Ecto neural progenitor cell (in vitro differentiated cells): ENCODE measurements at regions not wholly inside any gene's neighbourhood (a gene's known extent, or its start where the extent isn't known, plus 50 kb on each side); places are given as distances from the start of the nearest gene placed in this dataset.
"Not testable (repeated sequence)": the region's sequence is repeated elsewhere in the genome, so short reads cannot be mapped to it uniquely, and the experiment has no call there.

ENCODE experiments used
- DNase-seq: peaks from one replicate; pipeline ENCODE4 v3.0.0-alpha.2; 2018; ENCODE audit warnings: low spot score

DNA sequence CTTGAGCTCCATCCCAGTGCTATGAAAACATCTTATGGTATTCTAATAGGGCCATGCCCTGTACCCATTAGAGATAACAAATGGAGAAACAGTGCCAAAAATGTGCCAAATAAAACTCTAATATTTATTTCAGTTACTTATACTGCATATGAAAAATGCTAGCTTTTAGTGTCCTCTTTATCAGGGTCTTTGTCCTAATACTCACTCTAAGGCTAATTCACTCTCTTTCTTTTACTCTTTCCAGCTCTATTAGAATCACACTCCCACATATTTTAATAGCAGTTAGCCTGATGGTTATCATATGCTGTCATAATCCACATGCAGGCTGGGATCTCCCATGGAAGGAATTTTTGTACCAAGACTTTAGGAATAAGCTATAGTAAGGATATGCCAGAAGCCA lies 408.4 kb downstream of the ETV1 start:
- no peak for DNase-seq

DNA sequence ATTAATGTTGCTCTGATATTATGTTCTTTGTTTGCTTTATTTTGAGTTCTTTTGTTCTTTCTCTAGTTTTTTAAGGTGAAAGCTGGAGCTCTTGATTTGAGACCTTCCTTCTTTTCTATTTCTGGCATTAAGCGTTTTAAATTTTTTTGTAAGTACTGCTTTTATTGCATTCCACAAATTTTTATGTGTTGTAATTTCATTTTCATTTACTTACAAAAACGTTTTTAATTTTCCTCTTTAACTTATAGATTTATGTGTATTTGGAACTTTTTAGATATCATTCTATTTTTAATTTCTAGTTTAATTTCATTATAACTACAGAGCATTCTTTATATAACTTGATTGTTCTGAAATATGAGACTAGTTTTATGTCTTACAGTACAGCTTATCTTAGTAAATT lies 395.6 kb downstream of the ETV1 start:
- DNase-seq = no peak

DNA sequence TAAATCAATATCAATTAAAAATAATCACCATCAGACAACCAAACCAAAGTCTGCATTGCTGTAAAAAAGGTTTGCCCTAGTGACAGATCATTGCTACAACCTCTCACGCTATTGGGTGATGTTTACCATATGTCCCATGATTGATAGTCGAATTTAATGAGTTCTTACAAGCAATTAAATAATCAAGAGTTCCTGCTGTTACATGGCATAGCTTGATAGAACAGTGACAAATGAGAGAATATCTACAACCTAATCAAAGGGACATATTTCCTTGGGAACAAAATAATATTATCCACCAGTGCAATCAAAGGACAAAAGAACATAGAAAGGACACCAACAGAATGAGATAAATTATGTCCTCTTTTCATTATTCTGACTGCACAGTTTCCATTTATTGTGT lies 387.4 kb downstream of the ETV1 start:
- no peak for DNase-seq

DNA sequence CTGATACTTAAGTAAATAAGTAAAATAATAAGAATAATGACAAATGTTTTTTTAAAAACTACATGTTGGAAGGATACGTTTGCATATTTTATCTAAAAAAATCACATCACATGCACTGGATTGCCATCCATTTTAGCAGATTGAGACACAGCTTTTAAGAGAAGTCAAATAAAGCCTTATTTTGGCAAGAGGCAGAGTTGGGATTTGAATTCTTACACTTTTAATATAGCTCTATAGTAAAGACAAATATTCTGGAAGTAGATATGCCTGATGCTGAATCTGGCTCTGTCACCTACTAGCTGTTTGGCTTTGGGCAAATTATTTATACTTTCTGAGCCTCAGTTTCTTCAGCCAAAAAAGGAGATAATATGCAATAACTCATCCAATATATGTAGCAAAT lies 386.4 kb downstream of the ETV1 start:
- DNase-seq = no peak

DNA sequence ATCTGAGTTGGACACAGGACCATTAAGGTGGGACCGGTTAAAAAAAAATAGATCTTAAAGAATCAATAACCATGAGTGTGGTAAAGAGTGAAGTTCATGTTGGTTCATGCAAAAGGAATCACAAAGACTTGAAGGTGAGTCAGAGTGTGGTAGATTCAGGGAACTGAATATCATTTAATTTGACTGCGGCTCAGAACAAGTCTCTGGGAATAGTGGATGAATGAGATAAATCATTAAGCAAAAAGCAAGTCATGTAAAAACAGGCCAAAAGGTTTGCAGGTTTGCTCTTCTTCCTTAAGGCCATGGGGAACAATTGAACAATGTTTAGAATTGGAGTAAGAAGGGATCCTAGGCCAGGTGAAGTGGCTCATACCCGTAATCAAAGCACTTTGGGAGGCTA lies 385.8 kb downstream of the ETV1 start:
- no peak for DNase-seq

DNA sequence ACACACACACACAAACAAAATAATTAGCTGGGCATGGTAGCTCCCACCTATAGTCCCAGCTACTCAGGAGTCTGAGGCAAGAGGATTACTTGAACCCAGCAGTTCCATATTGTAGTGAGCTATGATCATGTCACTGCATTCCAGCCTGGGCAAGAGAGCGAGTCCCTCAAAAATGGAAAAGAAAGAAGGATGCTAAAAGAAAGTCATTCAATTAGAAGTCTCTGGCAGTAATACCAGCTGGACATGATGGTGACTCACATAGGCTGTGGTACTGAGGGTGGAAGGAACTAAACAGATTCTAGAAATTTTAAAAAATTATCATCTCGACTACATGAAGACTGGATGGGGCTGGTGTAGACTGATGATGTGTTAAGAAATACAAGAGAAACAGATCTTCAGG lies 385.3 kb downstream of the ETV1 start:
- no peak for DNase-seq

DNA sequence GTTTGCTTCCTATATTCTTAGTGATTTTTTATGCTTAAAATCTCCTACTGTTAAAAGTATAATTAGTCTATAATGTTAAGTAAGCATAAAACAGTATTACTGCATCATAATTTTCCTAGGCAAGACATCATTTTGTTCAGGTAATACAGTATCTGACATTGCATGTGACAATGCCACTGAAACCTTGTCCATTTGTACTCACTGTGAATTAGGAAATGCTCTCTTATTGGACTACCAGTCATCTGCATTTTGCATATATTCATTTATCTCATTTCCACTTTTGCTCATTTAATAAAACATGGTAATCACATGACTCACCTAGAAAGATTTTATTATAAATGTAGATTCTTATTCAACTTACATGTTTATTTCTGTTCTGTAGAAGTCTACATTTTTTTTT lies 379.1 kb downstream of the ETV1 start:
- no peak for DNase-seq

DNA sequence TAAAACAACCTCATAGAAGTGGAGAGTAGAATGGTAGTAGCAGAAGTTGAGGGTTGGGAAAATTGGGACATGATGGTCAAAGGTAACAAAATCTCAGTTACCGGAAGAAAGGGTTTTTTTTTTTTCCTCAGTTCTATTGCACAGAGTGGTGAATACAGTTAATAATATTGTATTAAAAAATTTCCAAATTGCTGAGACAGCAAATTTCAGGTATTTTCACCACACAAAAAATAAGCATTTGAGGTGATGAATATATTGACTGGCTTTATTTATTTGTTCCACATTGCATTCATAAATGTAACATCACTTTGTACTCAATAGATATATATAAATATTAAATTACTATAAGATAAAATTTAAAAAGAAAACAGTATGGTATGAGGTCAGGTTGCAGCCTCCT lies 373.8 kb downstream of the ETV1 start:
- DNase-seq = no peak

DNA sequence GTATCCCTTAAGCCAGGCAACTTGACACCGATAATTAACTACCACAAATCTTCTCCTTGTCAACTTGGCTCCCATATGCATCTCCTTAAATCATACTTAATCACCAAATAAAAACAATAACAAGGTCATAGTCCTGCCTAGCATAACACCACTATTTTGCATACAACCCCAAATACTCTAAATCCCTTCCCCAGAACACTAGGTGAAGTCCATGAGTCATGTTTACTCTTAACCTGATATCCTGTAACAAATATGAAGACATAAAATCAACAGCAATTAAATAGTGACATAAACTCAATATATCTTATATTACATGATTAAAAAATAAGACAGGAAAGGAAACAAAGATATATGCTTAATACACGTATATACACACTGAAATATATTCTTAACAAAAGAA lies 362.0 kb downstream of the ETV1 start:
- DNase-seq = no peak

DNA sequence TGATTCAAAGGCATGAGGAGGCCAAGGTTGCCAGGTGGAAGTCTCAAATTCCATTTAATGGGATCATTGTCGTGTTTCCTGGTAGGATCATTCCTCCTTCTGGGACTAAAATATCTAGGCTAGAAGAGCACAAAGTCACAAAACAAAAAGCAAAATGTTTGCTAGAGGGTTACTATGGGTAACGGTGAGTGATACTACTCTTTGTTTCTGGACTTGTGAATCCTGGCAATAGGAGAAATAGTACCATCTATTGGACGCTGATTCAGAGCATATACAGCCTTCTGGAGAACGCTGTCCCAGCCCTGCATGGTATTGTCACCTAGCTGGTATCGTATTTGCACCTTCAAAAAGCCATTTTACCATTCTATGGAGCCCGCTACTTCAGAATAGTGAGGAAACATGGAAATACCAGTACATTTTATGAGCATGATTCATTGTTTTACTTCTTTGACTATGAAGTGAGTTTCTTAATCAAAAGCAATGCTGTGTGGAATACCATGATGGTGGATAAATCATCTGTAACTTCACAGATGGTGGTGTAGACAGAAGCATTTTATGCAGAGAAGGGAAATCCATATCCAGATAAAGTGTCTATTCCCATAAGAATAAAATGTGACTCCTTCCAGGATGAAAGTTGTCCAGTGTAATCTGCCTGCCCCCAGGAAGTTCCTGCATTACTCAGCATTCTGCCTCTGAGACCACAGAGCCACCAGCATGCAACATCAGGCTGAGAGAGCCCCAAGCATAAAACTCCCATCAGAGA lies 361.0 kb downstream of the ETV1 start:
- no peak for DNase-seq

DNA sequence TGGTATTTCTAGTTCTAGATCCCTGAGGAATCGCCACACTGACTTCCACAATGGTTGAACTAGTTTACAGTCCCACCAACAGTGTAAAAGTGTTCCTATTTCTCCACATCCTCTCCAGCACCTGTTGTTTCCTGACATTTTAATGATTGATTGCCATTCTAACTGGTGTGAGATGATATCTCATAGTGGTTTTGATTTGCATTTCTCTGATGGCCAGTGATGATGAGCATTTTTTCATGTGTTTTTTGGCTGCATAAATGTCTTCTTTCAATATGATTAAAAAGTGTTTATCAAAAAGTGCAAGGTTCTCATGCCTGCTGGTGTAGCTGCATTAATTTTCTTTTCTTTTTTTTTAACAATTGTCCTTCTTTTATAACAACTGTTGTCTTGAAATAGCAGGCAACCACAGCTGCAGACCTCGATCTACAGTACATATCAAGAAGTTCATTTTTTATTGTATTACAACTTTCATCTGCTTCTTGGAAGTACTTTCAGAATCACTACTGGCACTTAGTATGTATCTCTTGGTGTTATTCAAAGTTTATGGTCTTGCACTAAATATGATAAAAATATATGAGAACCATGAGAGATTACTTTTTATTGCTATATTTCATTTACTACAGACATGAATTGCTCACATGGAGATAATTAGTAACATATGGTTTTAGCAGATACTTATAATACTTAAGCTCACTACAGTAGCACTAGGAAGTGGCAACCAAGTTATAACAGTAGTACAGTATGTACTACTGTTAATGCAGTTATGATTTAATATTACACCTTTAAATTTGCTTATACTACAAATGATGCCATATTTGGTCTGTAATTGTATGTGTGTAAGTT lies 358.0 kb downstream of the ETV1 start:
- DNase-seq = not testable (repeated sequence)

DNA sequence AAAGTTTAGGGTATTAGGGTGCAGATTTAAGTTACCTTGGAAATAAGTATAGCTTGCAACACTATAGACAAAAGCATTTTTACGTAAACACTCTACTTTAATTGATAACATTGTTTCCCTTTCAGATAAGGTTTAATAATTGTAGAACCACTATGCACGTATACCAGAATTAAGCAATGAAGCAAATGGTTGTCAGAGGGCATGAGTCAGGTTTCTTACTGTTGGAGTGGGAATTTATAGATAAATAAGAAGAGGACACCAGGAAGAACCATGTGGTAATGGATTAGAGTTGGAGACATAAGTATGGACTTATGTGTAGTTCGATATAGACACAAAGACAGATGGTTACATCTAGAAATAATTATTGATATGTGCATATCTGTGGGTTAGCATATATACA lies 355.6 kb downstream of the ETV1 start:
- no peak for DNase-seq

DNA sequence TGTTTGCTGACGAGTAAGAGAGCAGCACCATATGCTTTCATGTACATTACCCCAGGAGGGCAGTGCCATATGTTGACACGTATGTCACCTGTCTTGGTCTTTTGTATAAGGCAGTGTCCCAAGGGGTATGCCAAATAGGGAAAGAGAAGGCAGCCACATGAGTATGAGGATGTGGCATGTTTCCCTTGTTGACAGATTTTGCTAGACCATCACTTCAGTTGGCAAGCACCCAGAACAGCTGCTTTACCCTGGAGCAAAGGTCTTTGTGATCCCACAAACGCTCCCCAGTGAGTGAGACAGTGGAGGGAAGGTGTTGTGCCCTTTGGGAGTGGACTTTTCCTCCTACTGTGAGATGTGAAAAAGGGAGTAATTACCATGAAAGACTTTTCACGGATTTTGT lies 350.1 kb downstream of the ETV1 start:
- no peak for DNase-seq

DNA sequence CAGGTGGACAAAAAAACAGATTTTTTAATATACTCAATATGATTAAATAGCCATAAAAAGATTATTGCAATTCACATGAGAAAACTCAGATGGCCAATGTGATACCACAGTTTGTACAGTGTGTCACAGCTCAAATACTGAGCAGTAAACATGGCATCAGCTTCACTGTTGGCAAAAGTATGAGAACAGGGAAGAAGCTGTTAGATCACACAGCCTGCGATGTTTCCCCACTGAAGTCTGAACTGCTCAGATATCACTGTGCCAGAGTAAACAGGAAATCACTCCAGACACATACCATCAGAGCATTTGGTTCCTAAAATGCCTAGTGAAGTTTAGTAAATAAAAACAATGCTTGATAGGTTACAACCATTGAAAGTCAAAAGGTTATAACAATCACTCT lies 347.8 kb downstream of the ETV1 start:
- no peak for DNase-seq

DNA sequence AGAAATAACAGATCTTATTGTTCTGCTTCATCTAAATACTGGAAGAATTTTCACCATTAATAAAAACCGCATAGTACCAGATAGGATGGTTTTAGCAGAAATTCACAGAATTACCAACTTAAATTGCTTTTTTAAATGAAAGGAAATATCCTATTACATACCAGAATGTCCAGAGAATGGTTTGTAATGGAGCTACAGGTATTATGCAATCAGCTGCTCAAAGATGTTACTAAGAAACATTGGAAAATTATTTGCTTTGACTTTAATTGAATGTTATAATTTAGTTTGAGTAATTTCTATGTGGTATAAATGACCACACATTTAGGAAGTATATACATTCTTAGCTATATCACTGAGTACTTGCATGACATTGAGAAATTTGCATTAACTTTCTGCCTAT lies 338.3 kb downstream of the ETV1 start:
- DNase-seq = no peak

DNA sequence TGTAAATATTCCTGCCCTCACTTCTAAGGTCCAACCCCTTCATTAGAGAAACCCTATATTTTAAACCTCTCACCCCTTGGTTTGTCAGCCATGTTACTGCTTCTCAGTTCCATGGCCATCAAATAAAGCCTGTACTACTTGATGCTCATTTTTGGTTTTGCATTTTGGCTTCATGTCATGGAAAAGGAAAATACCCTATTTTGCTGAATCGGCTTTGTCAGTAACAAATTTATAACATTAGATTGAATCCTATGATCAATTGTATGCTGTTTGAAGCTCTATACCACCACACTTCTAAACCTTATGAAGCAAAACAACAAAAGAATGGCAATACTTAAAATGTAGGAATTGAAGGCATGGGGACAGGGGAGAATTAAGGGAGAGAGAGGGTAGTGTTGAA lies 333.1 kb downstream of the ETV1 start:
- DNase-seq = no peak

DNA sequence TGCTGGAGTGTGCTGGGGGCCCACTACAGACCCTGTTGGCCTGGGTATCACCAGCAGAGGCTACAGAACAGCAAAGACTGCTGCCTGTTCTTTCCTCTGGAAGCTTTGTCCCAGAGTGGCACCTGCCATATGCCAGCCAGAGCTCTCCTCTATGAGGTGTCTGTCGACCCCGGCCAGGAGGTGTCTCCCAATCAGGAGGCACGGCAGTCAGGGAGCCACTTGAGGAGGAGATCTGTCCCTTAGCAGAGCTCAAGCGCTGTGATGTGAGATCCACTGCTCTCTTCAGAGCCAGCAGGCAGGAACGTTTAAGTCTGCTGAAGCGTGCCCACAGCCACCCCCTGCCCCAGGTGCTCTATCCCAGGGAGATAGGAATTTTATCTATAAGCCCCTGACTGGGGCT lies 316.2 kb downstream of the ETV1 start:
- DNase-seq = no peak

DNA sequence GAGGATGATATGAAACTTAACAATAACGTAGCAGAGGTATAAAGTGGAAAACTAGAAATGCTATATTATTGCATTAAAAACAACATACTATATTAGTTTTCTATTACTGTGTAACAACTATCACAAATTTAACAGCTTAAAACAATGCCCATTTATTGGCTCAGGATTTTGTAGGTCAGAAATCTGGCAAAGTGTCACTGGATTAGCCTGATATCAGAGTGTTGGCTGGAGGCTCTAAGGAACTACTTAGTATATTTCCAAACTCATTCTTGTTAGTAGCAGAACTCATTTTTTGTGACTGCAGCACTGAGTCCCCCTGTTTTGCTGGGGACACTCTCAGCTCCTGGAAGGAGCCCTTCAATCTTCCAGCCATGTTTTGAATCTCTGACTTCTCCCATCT lies 306.8 kb downstream of the ETV1 start:
- DNase-seq = no peak

DNA sequence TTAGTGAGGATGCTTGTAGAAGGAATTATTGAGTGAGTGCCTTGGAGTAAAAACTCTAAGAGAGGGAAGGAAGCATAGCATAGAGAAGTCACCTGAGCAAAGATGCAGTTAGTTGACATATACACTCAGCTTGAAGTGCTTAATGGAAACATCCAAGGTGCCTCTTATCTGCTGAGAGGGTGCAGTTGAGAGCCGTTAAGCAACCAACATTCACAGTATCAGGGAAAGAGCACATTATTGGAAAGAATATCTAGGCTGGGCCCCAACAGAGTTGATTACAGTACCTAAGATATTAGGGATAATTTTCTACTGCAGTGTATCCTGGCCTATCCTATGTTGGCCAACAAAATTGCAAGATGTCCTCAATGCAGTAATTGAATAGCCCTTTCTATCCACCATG lies 302.0 kb downstream of the ETV1 start:
- no peak for DNase-seq

DNA sequence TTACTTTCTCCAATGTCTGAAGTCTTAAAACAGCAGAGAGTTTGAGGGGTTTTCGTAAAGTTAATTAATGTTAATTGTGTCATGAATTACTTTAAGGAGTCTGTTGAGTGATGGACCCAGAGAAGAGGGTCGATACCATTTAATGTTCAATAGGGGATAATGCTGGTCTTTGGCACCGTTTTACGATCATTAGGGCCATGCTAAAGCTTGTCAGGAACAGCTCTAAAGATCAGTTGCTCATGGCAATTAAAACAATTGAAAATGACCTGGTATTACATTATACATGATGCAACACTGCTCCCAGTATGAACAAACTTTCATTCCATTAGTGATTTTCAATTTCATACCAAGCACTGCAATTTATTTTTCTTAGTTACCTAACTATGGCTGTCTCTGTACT lies 296.9 kb downstream of the ETV1 start:
- no peak for DNase-seq

DNA sequence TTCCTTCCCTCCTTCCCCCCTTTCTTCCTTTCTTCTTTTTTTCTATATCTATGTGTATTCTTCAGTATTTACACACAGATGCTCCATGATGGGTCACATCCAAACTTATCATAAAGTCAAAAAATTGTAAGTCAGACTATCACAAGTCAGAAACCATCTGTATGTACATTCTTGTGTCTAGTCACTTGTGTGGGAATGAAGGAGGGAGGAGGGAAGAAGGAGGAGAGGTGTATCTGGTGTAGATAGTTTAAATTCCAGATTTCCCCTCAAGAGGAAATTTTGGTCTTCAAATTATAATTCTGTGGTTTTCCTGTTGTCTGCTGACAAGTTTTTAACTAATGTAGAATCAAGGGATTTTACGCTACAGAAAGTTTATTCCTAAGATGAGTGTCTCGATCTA lies 287.2 kb downstream of the ETV1 start:
- no peak for DNase-seq

DNA sequence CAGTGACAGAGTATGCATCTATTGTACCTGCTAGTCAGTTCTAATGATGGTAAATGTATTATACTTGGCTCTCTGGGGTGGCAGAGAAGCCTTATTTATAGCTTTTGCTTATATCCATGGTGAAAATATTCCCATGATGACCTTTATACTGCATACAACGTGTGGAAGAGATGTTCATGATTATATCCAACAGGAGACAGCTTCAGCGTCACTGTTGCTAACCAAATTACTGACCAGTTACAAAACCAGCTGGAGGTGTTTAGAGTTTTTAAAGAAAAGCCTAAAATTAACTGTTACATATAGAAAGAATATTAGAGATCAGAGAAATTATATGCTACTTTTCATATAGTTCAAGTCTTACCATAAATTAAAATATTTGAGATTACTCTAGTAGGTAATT lies 280.8 kb downstream of the ETV1 start:
- no peak for DNase-seq

DNA sequence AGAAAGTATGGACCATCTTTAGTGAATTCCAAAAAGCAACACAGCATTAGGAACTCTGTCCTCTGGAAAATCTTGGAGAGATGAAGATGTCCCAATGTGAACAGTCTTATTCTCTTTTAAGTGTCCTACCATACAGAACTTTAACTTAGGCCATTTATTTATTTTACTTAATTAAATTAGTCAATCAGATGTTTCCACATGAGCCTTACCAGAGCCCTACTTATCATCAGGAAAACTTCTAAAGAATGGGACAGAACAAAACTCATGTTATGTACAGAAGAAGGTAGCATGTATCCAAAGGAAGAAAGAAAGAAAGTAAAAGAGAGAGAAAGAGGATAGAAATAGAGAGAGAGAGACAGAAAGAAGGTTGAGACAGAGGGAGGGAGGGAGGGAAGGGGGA lies 276.4 kb downstream of the ETV1 start:
- DNase-seq = no peak

DNA sequence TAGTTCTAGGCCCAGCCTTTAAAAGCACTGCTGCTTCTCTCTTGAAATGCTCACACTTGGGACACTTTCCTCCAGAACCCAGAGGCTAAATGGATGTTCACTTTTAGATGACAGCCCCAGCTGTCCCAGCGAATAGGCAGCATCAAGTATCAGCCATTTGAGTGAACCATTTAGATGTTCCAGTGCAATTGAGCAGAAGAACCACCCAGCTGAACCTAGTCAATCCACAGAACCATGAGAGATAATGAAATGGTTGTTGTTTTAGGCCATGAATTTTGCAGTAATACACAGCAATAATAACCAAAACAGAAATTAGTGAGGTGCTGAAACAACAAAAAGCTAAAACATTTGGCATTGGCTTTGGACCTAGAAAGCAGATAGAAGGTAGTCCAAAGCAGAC lies 273.9 kb downstream of the ETV1 start:
- no peak for DNase-seq
